Panc1 (cell line): ENCODE measurements at regions not wholly inside any gene's neighbourhood (a gene's known extent, or its start where the extent isn't known, plus 50 kb on each side); places are given as distances from the start of the nearest gene placed in this dataset.
A peak's percentile ranks its signal among the peaks of the same experiment; 100 is the strongest.

Experiments
- ATAC-seq: fragments of 200-7000 bp; cut with Tn5 transposase; 2 replicates; pipeline ENCODE4 v1.9.1; 2020; ENCODE audit warnings: mild to moderate bottlenecking, moderate library complexity
- BruUV-seq: library from RNA; stranded (reverse); fragments of 400-500 nt; replicated peaks from 2 replicates; lab custom pipeline; 2021; lab: Mats Ljungman, UMichigan
- CTCF ChIA-PET: fragments of 300-600 bp; sonication (Branson Sonifier 250); formaldehyde crosslinking; loops from one replicate; lab custom pipeline; 2022; ENCODE audit warnings: antibody characterized with exemption; lab: Charles Lee
- POLR2A ChIA-PET: fragments of 300-600 bp; sonication (Branson Sonifier 250); formaldehyde crosslinking; loops from one replicate; lab custom pipeline; 2022; ENCODE audit warnings: antibody characterized with exemption; lab: Charles Lee
- DNase-seq: peaks from one replicate; pipeline ENCODE4 v3.0.0-alpha.2; 2010; ENCODE audit warnings: low read depth, low spot score
- H3K27ac ChIP-seq: 2 replicates; pipeline ENCODE4 v1.5.1; 2011; ENCODE audit warnings: mild to moderate bottlenecking, low read length, inconsistent platforms
- H3K27me3 ChIP-seq: fragments of 200-500 bp; sonication (Bioruptor generic); 2 replicates; pipeline ENCODE4 v1.6.0; 2014; ENCODE audit warnings: low read length, inconsistent platforms; ENCODE audit not compliant: control insufficient read depth, insufficient read depth
- H3K36me3 ChIP-seq: fragments of 200-500 bp; sonication (Bioruptor generic); 2 replicates; pipeline ENCODE4 v1.5.1; 2014; ENCODE audit warnings: inconsistent platforms, mild to moderate bottlenecking, low read length, moderate library complexity; ENCODE audit not compliant: control insufficient read depth, insufficient read depth
- H3K4me1 ChIP-seq: 2 replicates; pipeline ENCODE4 v1.5.1; 2011; ENCODE audit warnings: inconsistent platforms, mild to moderate bottlenecking, low read length, moderate library complexity; ENCODE audit not compliant: control insufficient read depth, insufficient read depth
- H3K4me3 ChIP-seq, 2 experiments: 2 replicates each; pipeline ENCODE4 v1.5.1; 2011 to 2012; ENCODE audit warnings: low read depth in 2 of 2, low read length in 2 of 2, mild to moderate bottlenecking in 2 of 2, inconsistent platforms in 1 of 2, moderate library complexity in 1 of 2
- H3K9me3 ChIP-seq: fragments of 200-500 bp; sonication (Bioruptor generic); 2 replicates; pipeline ENCODE4 v1.5.1; 2014; ENCODE audit warnings: low read depth, mild to moderate bottlenecking, inconsistent platforms, low read length, moderate library complexity; ENCODE audit not compliant: control insufficient read depth, insufficient read depth
- POLR2AphosphoS5 ChIP-seq: IDR thresholded peaks from 2 replicates; pipeline ENCODE4 v1.6.1; 2012; ENCODE audit warnings: mild to moderate bottlenecking, low read depth, low read length, moderate library complexity
- SIN3A ChIP-seq: IDR thresholded peaks from 2 replicates; pipeline ENCODE4 v1.6.1; 2012; ENCODE audit warnings: low read depth, mild to moderate bottlenecking, low read length, moderate library complexity, borderline replicate concordance; ENCODE audit not compliant: insufficient read depth
- TCF7L2 ChIP-seq: IDR thresholded peaks from 2 replicates; pipeline ENCODE4 v1.6.1; 2011; ENCODE audit warnings: mild to moderate bottlenecking, low read depth, low read length, inconsistent platforms
- in situ Hi-C: cut with HindIII; loops from 2 replicates; pipeline ENCODE4 v1.10.0; 2016; ENCODE audit warnings: low sequenced_read_pairs, low pct_unique_long_range_greater_than_20kb
- intact Hi-C: fragments of 100-400 bp; cut with micrococcal nuclease; formaldehyde crosslinking; loops from one replicate; pipeline ENCODE4 v1.10.0; 2022; ENCODE audit not compliant: unreplicated experiment
- TF ChIP-seq, protein P1 (sequence below): fragments of 450-650 bp; IDR thresholded peaks from 2 replicates; pipeline ENCODE4 v1.5.1; 2017; ENCODE audit warnings: mild to moderate bottlenecking
- TF ChIP-seq, protein P2 (sequence below), 2 experiments: IDR thresholded peaks; 2 replicates each; pipeline ENCODE4 v1.6.1; 2011 to 2012; ENCODE audit warnings: low read depth in 2 of 2, control low read depth in 1 of 2, low read length in 1 of 2, mild to moderate bottlenecking in 1 of 2, moderate library complexity in 1 of 2; ENCODE audit not compliant: insufficient read depth in 1 of 2

DNA sequence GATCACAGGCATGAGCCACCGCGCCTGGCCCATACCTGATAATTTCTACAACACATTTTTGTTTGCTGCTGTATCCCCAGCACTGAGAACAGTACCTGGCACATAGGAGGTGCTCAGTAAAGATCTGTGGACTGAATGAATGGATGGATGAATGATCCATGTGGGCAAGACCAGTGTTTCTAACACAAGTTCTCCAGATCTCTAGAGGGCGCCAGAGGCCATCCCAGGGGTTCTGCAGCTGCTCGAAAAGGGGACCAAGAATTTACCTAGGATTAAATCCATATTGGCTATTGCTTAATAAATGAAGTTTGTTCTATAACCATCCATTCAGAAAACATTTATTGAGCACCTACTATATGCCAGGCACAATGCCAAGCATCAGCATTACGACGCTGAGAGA lies 167.7 kb downstream of the ACTL8 start:
- no TSS peak for BruUV-seq
- intact Hi-C loops, result loop anchor here (2.0 to 10.0 kb wide), 3 partner anchors 178 to 642 kb away; no protein-coding TSS in a partner anchor
- Histone ChIP-seq H3K27ac (no peak overlapping the region), H3K36me3 (no peaks in the 10 kb centered on the region), H3K27me3 (peaks cover 4% of the 10 kb centered on the region), H3K4me1 (no peaks in the 10 kb centered on the region), H3K9me3 (no peaks in the 10 kb centered on the region), H3K4me3 (no peak overlapping the region)
- no peak for TF ChIP-seq SIN3A
- no peak for TF ChIP-seq TCF7L2
- TF ChIP-seq, protein P1, sequence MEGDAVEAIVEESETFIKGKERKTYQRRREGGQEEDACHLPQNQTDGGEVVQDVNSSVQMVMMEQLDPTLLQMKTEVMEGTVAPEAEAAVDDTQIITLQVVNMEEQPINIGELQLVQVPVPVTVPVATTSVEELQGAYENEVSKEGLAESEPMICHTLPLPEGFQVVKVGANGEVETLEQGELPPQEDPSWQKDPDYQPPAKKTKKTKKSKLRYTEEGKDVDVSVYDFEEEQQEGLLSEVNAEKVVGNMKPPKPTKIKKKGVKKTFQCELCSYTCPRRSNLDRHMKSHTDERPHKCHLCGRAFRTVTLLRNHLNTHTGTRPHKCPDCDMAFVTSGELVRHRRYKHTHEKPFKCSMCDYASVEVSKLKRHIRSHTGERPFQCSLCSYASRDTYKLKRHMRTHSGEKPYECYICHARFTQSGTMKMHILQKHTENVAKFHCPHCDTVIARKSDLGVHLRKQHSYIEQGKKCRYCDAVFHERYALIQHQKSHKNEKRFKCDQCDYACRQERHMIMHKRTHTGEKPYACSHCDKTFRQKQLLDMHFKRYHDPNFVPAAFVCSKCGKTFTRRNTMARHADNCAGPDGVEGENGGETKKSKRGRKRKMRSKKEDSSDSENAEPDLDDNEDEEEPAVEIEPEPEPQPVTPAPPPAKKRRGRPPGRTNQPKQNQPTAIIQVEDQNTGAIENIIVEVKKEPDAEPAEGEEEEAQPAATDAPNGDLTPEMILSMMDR, result peak; percentile 88
- in situ Hi-C loops, result no loop called here
- CTCF ChIA-PET, result interaction anchor here (1.4 kb wide), 1 partner anchor 178 kb away, joined by 5 read pairs; no protein-coding TSS in a partner anchor
- peak; percentile 73 for ATAC-seq
- DNase-seq, result no peak
- POLR2A ChIA-PET, result no interaction called here

DNA sequence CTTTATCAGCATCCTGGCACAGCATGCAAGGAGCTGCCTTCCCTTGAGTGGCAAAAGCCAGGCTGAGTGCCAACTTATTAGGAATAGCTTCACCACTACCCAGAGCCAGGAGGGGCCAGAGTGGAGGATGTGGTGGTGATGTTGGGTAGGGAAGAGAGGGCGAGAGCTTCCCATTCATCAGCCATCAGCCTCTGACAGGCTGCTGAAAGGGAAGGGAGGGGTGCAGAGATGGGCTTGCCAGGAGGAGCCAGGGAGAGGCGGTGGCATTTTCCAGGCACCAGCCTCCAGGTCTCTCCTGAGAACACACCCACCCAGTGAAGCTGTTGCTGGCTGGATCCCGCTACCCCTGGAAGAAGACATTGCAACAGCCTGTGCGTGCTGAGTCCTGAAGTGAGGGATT lies 168.5 kb downstream of the ACTL8 start:
- Histone ChIP-seq H3K4me3 (no peak overlapping the region), H3K27me3 (peaks cover 4% of the 10 kb centered on the region; the same call in 1 of the 2 replicates), H3K4me1 (no peaks in the 10 kb centered on the region), H3K36me3 (no peaks in the 10 kb centered on the region), H3K27ac (no peak overlapping the region), H3K9me3 (no peaks in the 10 kb centered on the region)
- intact Hi-C loops (loop anchor here (2.0 to 10.0 kb wide), 3 partner anchors 177 to 641 kb away; no protein-coding TSS in a partner anchor), in situ Hi-C loops (no loop called here)
- ChIA-PET CTCF (interaction anchor here (0.6 to 1.4 kb wide), 3 partner anchors 177 to 251 kb away, joined by 3 to 6 read pairs (median 5); no protein-coding TSS in a partner anchor), POLR2A (no interaction called here)
- DNase-seq, result no peak
- no peak for ATAC-seq
- BruUV-seq, result no TSS peak
- no peak for TF ChIP-seq SIN3A

DNA sequence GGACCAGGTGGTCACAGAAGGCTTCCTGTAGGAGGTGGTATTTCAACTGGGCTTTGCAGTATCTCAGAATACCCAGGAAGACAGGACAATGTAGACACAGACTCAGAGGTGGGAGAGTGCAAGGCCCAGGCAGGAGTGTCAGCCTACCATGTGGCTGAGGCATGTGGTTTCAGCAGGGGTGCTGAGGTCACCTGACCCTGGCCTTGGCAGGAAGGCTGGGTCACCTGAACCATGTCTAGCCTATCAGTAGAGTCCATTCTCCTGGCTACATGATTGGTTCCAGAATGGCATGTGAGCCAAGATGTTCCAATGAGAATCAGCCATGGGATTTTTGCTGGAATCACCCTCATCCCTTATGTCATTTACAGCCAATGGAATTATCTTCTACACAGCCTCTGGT lies 169.4 kb downstream of the ACTL8 start:
- ATAC-seq, result no peak
- BruUV-seq, result no TSS peak
- in situ Hi-C loops, result no loop called here
- no peak overlapping the region for H3K27ac ChIP-seq
- no peaks in the 10 kb centered on the region for H3K4me1 ChIP-seq
- H3K27me3 ChIP-seq, result peaks cover 4% of the 10 kb centered on the region; the same call in 1 of the 2 replicates
- no peaks in the 10 kb centered on the region for H3K36me3 ChIP-seq
- intact Hi-C loops, result loop anchor here (10.0 kb wide), 2 partner anchors 290 to 640 kb away; no protein-coding TSS in a partner anchor
- no peaks in the 10 kb centered on the region for H3K9me3 ChIP-seq
- H3K4me3 ChIP-seq, result no peak overlapping the region
- POLR2A ChIA-PET, result no interaction called here
- TF ChIP-seq POLR2AphosphoS5, result no peak
- TF ChIP-seq, protein P1, result no peak
- TF ChIP-seq TCF7L2, result no peak
- TF ChIP-seq, protein P2, sequence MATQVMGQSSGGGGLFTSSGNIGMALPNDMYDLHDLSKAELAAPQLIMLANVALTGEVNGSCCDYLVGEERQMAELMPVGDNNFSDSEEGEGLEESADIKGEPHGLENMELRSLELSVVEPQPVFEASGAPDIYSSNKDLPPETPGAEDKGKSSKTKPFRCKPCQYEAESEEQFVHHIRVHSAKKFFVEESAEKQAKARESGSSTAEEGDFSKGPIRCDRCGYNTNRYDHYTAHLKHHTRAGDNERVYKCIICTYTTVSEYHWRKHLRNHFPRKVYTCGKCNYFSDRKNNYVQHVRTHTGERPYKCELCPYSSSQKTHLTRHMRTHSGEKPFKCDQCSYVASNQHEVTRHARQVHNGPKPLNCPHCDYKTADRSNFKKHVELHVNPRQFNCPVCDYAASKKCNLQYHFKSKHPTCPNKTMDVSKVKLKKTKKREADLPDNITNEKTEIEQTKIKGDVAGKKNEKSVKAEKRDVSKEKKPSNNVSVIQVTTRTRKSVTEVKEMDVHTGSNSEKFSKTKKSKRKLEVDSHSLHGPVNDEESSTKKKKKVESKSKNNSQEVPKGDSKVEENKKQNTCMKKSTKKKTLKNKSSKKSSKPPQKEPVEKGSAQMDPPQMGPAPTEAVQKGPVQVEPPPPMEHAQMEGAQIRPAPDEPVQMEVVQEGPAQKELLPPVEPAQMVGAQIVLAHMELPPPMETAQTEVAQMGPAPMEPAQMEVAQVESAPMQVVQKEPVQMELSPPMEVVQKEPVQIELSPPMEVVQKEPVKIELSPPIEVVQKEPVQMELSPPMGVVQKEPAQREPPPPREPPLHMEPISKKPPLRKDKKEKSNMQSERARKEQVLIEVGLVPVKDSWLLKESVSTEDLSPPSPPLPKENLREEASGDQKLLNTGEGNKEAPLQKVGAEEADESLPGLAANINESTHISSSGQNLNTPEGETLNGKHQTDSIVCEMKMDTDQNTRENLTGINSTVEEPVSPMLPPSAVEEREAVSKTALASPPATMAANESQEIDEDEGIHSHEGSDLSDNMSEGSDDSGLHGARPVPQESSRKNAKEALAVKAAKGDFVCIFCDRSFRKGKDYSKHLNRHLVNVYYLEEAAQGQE (IDR thresholded peaks at IDR 0.05; ENCODE audit: insufficient read depth in 1 of 2, low read depth in 2 of 2, low read length in 1 of 2), result no peak
- no peak for DNase-seq
- CTCF ChIA-PET, result no interaction called here
